Motor neuron (in vitro differentiated cells): ENCODE measurements at regions not wholly inside any gene's neighbourhood (a gene's known extent, or its start where the extent isn't known, plus 50 kb on each side); places are given as distances from the start of the nearest gene placed in this dataset.
A peak's percentile ranks its signal among the peaks of the same experiment; 100 is the strongest.

ENCODE experiments used
- ATAC-seq, 8 experiments: fragments of 200-7000 bp; cut with Tn5 transposase; replicated peaks in 6 of 8; 2 replicates each; pipeline ENCODE4 v1.8.0; 2021; ENCODE audit warnings: mild to moderate bottlenecking in 8 of 8, moderate library complexity in 8 of 8
- H3K27ac ChIP-seq, 2 donors: fragments of 250-450 bp; sonication (Bioruptor Pico); 2 replicates each; pipeline ENCODE4 v1.9.0; 2021; ENCODE audit warnings: antibody characterized with exemption in 2 of 2, mild to moderate bottlenecking in 2 of 2, moderate library complexity in 1 of 2
- H3K4me1 ChIP-seq, 2 donors: fragments of 250-450 bp; sonication (Bioruptor Pico); replicated peaks in 1 of 2; 2 replicates each; pipeline ENCODE4 v1.6.1; 2021; ENCODE audit warnings: antibody characterized with exemption in 2 of 2, mild to moderate bottlenecking in 2 of 2, moderate library complexity in 1 of 2
- H3K4me3 ChIP-seq, 5 donors: fragments of 250-450 bp; sonication (Bioruptor Pico); 2 replicates each; pipeline ENCODE4 v1.9.0; 2021; ENCODE audit warnings: antibody characterized with exemption in 5 of 5, mild to moderate bottlenecking in 5 of 5, moderate library complexity in 4 of 5
- WGBS, 10 experiments: fragments of 450-650 bp; shearing (Covaris generic); methylation state at CpG; one replicate each; pipeline ENCODE4 v1.0.0; 2022; 5-methylcytosine and 5-hydroxymethylcytosine counted together
- in situ Hi-C, 9 experiments: fragments of 400-800 bp; cut with MboI; loops; one replicate each; pipeline ENCODE4 v1.15.0; 2021; ENCODE audit warnings: low sequenced_read_pairs in 9 of 9, low pct_unique_long_range_greater_than_20kb in 2 of 9; ENCODE audit not compliant: unreplicated experiment in 9 of 9

DNA sequence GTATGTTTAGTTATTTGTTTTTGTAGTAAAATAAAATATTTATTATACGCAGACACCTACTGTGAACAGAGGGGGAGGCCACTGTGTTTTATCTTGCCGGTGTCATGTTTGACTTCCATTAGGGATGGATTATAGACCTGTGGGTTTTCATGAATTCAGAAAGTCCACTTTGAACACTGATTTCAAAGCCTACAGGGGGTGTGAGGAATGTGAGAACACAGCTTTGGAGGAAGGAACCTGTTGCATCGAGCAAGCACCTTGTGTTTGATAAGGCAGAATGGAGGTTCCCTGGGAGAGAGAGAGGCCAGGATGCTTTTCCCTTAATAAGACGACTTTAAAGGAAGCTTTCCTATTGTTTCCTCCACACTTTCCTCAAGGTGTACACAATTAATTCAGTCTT lies 665.0 kb upstream of the MGMT start:
- Histone ChIP-seq H3K4me3 (no peak overlapping the region), H3K27ac (no peak overlapping the region), H3K4me1 (no peaks in the 10 kb centered on the region)
- in situ Hi-C loops: no loop called here
- WGBS, 10 experiments: 80 to 90% (median 83%) methylated on average over 1 to 4 of the region's 4 CpGs; no CpG with 5 or more reads in 2 of the 10 experiments
- no peak for ATAC-seq

DNA sequence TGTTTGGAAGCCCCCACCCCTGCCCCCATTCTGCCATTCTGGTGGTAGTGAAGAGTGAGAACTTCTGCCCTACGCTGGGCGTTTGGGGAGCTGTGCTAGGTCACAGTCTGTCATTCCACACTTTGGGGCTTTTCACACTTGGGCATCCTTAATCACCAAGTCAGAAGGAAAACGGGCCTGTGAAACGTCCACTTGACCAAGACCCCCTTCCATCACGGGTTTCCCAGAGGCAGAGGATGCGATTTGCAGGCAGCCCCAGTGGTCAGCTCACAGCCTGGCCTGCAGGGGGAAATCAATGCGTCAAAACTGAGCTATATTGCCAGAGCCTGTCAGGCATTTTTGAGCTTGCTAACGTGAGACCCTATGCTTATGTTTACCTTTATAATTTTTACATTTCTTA lies 663.3 kb upstream of the MGMT start:
- WGBS, 10 experiments: 7 to 70% (median 50%) methylated on average over 3 to 8 of the region's 8 CpGs; no CpG with 5 or more reads in 3 of the 10 experiments
- ATAC-seq: no peak
- no peak overlapping the region for H3K27ac ChIP-seq
- no peaks in the 10 kb centered on the region for H3K4me1 ChIP-seq
- H3K4me3 ChIP-seq: no peak overlapping the region
- in situ Hi-C loops: no loop called here

- in situ Hi-C loops: no loop called here
- H3K4me1 ChIP-seq: no peaks in the 10 kb centered on the region
- no peak for ATAC-seq
- H3K27ac ChIP-seq: no peak overlapping the region
- H3K4me3 ChIP-seq: no peak overlapping the region
- WGBS, 10 experiments: 0 to 83% (median 33%) methylated on average over 1 to 2 of the region's 2 CpGs; no CpG with 5 or more reads in 4 of the 10 experiments
Observed at GRCh38 chr10:128804411-128804810, 662.6 kb upstream of the MGMT start.

GRCh38 chr10:128808921-128809440 lies 658.1 kb upstream of the MGMT start:
- no peak overlapping the region for H3K27ac ChIP-seq
- no peak for ATAC-seq
- peaks cover 8 to 9% of the 10 kb centered on the region in 2 donors for H3K4me1 ChIP-seq
- 0 to 77% (median 64%) methylated on average over 1 to 4 of the region's 4 CpGs; no CpG with 5 or more reads in 2 of the 10 experiments for WGBS, 10 experiments
- in situ Hi-C loops: no loop called here
- H3K4me3 ChIP-seq: no peak overlapping the region

DNA sequence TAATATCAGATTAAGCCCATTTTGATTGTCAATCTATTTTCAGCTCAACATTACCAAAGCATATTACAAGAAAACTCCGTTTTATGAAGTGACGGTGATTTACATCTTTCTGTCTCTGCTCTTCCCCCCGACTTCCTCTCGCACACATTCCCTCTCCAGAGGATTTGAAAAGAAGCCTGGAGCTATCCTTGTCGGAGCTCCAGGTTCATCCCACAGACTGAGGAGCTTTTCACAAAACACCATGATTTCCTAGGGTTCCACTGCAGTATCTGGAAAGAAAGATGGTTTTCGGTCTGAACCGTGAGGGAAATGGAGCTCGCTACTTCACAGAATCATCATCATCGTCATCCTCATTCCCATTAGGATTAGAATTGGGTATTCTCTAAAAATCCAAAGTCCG lies 655.5 kb upstream of the MGMT start:
- 2 to 100% (median 88%) methylated on average over 1 to 10 of the region's 10 CpGs; no CpG with 5 or more reads in 1 of the 10 experiments for WGBS, 10 experiments
- in situ Hi-C loops: no loop called here
- peaks cover 12 to 17% of the 10 kb centered on the region in 2 donors for H3K4me1 ChIP-seq
- H3K4me3 ChIP-seq: no peak overlapping the region
- ATAC-seq: no peak
- H3K27ac ChIP-seq: no peak overlapping the region

- in situ Hi-C loops: no loop called here
- 0 to 90% (median 76%) methylated on average over 1 to 8 of the region's 15 CpGs; no CpG with 5 or more reads in 1 of the 10 experiments for WGBS, 10 experiments
- Histone ChIP-seq H3K4me1 (peaks cover 12 to 17% of the 10 kb centered on the region in 2 donors), H3K27ac (no peak overlapping the region), H3K4me3 (no peak overlapping the region)
- no peak for ATAC-seq
Observed at GRCh38 chr10:128812000-128812399, 655.0 kb upstream of the MGMT start.

DNA sequence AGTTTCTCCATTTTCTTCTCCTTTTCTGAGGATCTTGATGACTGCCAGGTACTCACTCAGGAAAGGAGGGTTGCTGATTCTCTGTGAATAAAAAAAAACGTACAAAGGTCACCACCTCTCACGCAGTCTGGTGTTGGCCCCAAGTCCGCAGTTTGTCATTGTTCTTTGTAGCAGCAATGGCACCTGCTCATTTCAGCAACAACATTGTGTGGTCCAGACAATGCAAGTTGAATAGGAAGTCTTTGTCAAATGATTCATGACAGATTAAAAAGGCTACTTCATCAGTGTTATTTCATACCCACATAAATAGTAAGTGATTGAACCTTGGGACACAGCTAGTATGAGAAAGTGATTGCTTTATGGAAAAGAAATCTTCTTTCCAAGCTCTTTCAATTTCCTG lies 653.5 kb upstream of the MGMT start:
- in situ Hi-C loops: no loop called here
- no peak overlapping the region for H3K4me3 ChIP-seq
- ATAC-seq: peak in 5 of 8 experiments; percentile 38 to 74 (median 70)
- peaks cover 12 to 17% of the 10 kb centered on the region in 2 donors for H3K4me1 ChIP-seq
- no peak overlapping the region for H3K27ac ChIP-seq
- WGBS, 10 experiments: 0 to 100% (median 55%) methylated on average over 1 to 3 of the region's 3 CpGs; no CpG with 5 or more reads in 3 of the 10 experiments

- in situ Hi-C loops: no loop called here
- peak in 4 of 8 experiments; percentile 9 to 35 (median 20) for ATAC-seq
- WGBS, 10 experiments: 47 to 100% (median 86%) methylated on average over 2 to 9 of the region's 12 CpGs; no CpG with 5 or more reads in 3 of the 10 experiments
- Histone ChIP-seq H3K27ac (no peak overlapping the region), H3K4me3 (no peak overlapping the region), H3K4me1 (peaks cover 12 to 17% of the 10 kb centered on the region in 2 donors)
Observed at GRCh38 chr10:128814024-128814423, 653.0 kb upstream of the MGMT start.

- in situ Hi-C loops: no loop called here
- peaks cover 12 to 17% of the 10 kb centered on the region in 2 donors for H3K4me1 ChIP-seq
- 0 to 100% (median 100%) methylated on average over 1 to 3 of the region's 4 CpGs; no CpG with 5 or more reads in 6 of the 10 experiments for WGBS, 10 experiments
- H3K4me3 ChIP-seq: no peak overlapping the region
- ATAC-seq: peak in 4 of 8 experiments; percentile 16 to 72 (median 27)
- H3K27ac ChIP-seq: no peak overlapping the region
Observed at GRCh38 chr10:128814782-128815181, 652.3 kb upstream of the MGMT start.

DNA sequence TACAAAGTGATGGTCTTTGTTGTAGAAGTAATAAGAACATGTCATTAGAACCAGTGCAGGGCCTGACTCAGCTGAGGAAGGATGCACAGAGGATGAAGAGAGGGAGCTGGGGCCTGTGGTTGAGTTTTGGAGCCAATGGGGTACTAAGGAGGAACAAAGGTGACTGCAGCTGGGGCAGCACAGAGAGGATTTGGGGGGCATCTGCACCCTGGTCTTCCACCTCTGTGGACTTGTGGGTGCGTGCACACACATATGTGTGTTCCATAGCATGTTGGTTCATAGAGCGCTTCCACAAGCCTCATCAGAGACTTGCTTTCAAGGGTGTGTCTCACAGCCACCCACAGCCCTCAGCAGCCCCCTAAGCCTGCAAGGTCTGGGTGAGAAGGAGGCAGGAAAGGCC lies 650.3 kb upstream of the MGMT start:
- 20 to 100% methylated on average over 1 of the region's 2 CpGs; no CpG with 5 or more reads in 8 of the 10 experiments for WGBS, 10 experiments
- H3K4me3 ChIP-seq: no peak overlapping the region
- ATAC-seq: no peak
- in situ Hi-C loops: no loop called here
- peaks cover 12 to 17% of the 10 kb centered on the region in 2 donors for H3K4me1 ChIP-seq
- H3K27ac ChIP-seq: no peak overlapping the region

GRCh38 chr10:128817636-128818035 lies 649.4 kb upstream of the MGMT start:
- in situ Hi-C loops: no loop called here
- peaks cover 12 to 17% of the 10 kb centered on the region in 2 donors for H3K4me1 ChIP-seq
- no peak overlapping the region for H3K4me3 ChIP-seq
- no peak overlapping the region for H3K27ac ChIP-seq
- no peak for ATAC-seq
- 60 to 83% (median 60%) methylated on average over 1 of the region's 2 CpGs; no CpG with 5 or more reads in 7 of the 10 experiments for whole genome bisulfite sequencing, 10 experiments

DNA sequence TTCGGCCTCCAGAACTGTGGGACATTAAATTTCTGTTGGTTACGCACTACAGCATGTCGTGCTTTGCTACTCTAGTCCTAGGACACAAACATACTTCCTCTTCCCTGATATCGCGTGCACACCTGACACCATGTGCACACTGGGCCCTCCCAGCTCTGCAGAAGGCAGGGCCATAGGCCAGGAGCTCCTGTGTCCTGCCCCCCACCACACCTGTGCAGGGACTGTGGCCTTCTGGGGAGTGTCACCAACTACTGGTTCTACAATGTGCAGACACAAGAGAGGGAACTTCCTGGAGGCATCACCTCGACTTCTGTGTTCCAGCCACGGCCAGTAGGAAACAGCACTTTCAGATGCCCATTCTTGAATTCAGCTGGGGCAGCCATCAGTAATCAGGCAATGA lies 646.4 kb upstream of the MGMT start:
- no peak overlapping the region for H3K4me3 ChIP-seq
- H3K27ac ChIP-seq: no peak overlapping the region
- in situ Hi-C loops: no loop called here
- no peak for ATAC-seq
- 0 to 100% (median 53%) methylated on average over 1 to 5 of the region's 7 CpGs; no CpG with 5 or more reads in 3 of the 10 experiments for WGBS, 10 experiments
- H3K4me1 ChIP-seq: peaks cover 0 to 8% of the 10 kb centered on the region in 2 donors

- Histone ChIP-seq H3K4me3 (no peak overlapping the region), H3K4me1 (peaks cover 0 to 10% of the 10 kb centered on the region in 2 donors), H3K27ac (no peak overlapping the region)
- no peak for ATAC-seq
- in situ Hi-C loops: no loop called here
- WGBS, 10 experiments: 0 to 100% (median 90%) methylated on average over 1 to 6 of the region's 16 CpGs; no CpG with 5 or more reads in 5 of the 10 experiments
Observed at GRCh38 chr10:128823201-128823600, 643.8 kb upstream of the MGMT start.

DNA sequence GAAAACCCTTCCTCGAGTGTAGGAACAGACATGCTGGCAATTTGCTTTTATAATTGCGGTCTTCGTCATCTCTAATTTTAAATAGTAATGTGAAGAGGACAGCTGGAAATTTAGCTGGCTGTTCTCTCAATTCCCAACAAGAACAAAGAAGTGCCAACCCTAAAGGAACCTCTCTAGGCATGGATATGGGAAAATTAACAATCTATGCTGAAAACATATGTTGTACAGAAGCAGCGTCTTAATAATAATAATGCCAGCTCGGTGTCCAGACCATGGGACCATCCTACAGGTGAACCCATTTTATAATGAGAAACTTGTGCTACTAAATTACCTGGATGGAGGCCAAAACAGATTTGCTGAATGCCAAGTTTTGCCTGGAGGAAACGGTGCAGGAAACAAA lies 641.4 kb upstream of the MGMT start:
- H3K27ac ChIP-seq: no peak overlapping the region
- in situ Hi-C loops: no loop called here
- H3K4me3 ChIP-seq: no peak overlapping the region
- H3K4me1 ChIP-seq: peaks cover 0 to 10% of the 10 kb centered on the region in 2 donors
- no peak for ATAC-seq
- WGBS, 10 experiments: 4 to 91% (median 69%) methylated on average over 2 to 6 of the region's 6 CpGs; no CpG with 5 or more reads in 2 of the 10 experiments
